ENCODE measurements at regions not wholly inside any gene's neighbourhood (a gene's known extent, or its start where the extent isn't known, plus 50 kb on each side); places are given as distances from the start of the nearest gene placed in this dataset.

- no peaks in the 10 kb centered on the region; the same call in 1 of the 2 replicates for H3K9me2 ChIP-seq (ENCODE audit: insufficient read depth)
- Mint-ChIP-seq H3K9me3 (no peaks in the 10 kb centered on the region; the same call in 2 of the 3 replicates), H3K4me1 (no peaks in the 10 kb centered on the region), H3K27me3 (ENCODE audit: insufficient read depth, low read depth, poor library complexity) (no peaks in the 10 kb centered on the region), H3K27ac (no peak overlapping the region), H3K4me3 (no peak overlapping the region), H3K36me3 (ENCODE audit: low read depth) (no peaks in the 10 kb centered on the region; the same call in 2 of the 3 replicates)
- no peak overlapping the region for H2AFZ ChIP-seq
- no peak overlapping the region for H3K4me3 ChIP-seq
- no peaks in the 10 kb centered on the region for H3K4me1 ChIP-seq (ENCODE audit: insufficient read depth)
- H3K36me3 ChIP-seq (ENCODE audit: insufficient read depth): no peaks in the 10 kb centered on the region
- H3K27ac ChIP-seq (ENCODE audit: low read depth): no peak overlapping the region
- no peak overlapping the region for H3K4me2 ChIP-seq
- H3F3A ChIP-seq (replicated peaks; ENCODE audit: low read depth): no peaks in the 10 kb centered on the region
- no peak for ATAC-seq
- no peaks in the 10 kb centered on the region for H3K27me3 ChIP-seq (ENCODE audit: insufficient read depth)
- TF ChIP-seq EZH2phosphoT487 (IDR thresholded peaks at IDR 0.05; ENCODE audit: unreplicated experiment) (no peak), ZNF331 (CRISPR knock-in tag; IDR thresholded peaks at IDR 0.05; ENCODE audit: low read depth) (no peak), CREB1 (CRISPR knock-in tag; IDR thresholded peaks at IDR 0.05; ENCODE audit: low read depth) (no peak), REST (IDR thresholded peaks at IDR 0.05; ENCODE audit: unreplicated experiment) (no peak)
- H4K20me1 ChIP-seq (replicated peaks; ENCODE audit: insufficient read depth): no peaks in the 10 kb centered on the region
- H3K79me2 ChIP-seq (replicated peaks; ENCODE audit: insufficient read depth): no peaks in the 10 kb centered on the region
- no peak for DNase-seq (ENCODE audit: low spot score)
Observed at GRCh38 chr11:109857637-109858036, 235.6 kb upstream of the ZC3H12C start.

DNA sequence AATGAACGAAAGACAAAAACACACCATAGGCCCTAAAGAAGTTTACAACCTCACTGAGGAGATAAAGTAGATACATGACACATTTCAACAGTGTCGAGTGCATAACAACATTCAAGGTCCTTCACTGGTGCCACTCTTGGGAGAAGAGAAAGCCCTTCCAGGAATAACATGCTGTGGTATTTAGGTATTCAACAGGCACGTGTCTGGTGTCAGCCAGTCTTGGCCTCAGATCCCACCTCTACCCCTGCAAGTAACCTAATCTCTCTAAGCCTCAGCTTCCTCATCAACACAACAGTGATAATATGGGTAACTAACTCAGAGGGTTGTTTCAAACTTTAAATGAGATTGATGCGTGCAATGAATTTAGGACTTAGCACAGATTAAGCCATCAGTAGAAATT lies 235.0 kb upstream of the ZC3H12C start:
- Histone ChIP-seq H3K4me3 (no peak overlapping the region), H3K27me3 (ENCODE audit: insufficient read depth) (no peaks in the 10 kb centered on the region), H3K4me1 (ENCODE audit: insufficient read depth) (no peaks in the 10 kb centered on the region), H2AFZ (no peak overlapping the region), H3F3A (replicated peaks; ENCODE audit: low read depth) (no peaks in the 10 kb centered on the region), H3K27ac (ENCODE audit: low read depth) (no peak overlapping the region), H3K9me2 (ENCODE audit: insufficient read depth) (no peaks in the 10 kb centered on the region; the same call in 1 of the 2 replicates), H3K79me2 (replicated peaks; ENCODE audit: insufficient read depth) (no peaks in the 10 kb centered on the region), H4K20me1 (replicated peaks; ENCODE audit: insufficient read depth) (no peaks in the 10 kb centered on the region), H3K36me3 (ENCODE audit: insufficient read depth) (no peaks in the 10 kb centered on the region), H3K4me2 (no peak overlapping the region)
- no peaks in the 10 kb centered on the region for H3K4me1 Mint-ChIP-seq
- H3K4me3 Mint-ChIP-seq: no peak overlapping the region
- ATAC-seq: no peak
- TF ChIP-seq, protein P1, sequence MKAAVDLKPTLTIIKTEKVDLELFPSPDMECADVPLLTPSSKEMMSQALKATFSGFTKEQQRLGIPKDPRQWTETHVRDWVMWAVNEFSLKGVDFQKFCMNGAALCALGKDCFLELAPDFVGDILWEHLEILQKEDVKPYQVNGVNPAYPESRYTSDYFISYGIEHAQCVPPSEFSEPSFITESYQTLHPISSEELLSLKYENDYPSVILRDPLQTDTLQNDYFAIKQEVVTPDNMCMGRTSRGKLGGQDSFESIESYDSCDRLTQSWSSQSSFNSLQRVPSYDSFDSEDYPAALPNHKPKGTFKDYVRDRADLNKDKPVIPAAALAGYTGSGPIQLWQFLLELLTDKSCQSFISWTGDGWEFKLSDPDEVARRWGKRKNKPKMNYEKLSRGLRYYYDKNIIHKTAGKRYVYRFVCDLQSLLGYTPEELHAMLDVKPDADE (IDR thresholded peaks at IDR 0.05): no peak
- TF ChIP-seq CREB1 (CRISPR knock-in tag; IDR thresholded peaks at IDR 0.05; ENCODE audit: low read depth) (no peak), EZH2phosphoT487 (IDR thresholded peaks at IDR 0.05; ENCODE audit: unreplicated experiment) (no peak), REST (IDR thresholded peaks at IDR 0.05; ENCODE audit: unreplicated experiment) (no peak), ZNF114 (CRISPR knock-in tag; IDR thresholded peaks at IDR 0.05) (no peak)
- TF ChIP-seq, protein P2, sequence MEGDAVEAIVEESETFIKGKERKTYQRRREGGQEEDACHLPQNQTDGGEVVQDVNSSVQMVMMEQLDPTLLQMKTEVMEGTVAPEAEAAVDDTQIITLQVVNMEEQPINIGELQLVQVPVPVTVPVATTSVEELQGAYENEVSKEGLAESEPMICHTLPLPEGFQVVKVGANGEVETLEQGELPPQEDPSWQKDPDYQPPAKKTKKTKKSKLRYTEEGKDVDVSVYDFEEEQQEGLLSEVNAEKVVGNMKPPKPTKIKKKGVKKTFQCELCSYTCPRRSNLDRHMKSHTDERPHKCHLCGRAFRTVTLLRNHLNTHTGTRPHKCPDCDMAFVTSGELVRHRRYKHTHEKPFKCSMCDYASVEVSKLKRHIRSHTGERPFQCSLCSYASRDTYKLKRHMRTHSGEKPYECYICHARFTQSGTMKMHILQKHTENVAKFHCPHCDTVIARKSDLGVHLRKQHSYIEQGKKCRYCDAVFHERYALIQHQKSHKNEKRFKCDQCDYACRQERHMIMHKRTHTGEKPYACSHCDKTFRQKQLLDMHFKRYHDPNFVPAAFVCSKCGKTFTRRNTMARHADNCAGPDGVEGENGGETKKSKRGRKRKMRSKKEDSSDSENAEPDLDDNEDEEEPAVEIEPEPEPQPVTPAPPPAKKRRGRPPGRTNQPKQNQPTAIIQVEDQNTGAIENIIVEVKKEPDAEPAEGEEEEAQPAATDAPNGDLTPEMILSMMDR (conservative IDR thresholded peaks at IDR 0.05; ENCODE audit: low read depth in 2 of 2): no peak
- no peaks in the 10 kb centered on the region; the same call in 2 of the 3 replicates for H3K9me3 Mint-ChIP-seq
- H3K27me3 Mint-ChIP-seq (ENCODE audit: insufficient read depth, low read depth, poor library complexity): no peaks in the 10 kb centered on the region
- H3K27ac Mint-ChIP-seq: no peak overlapping the region
- H3K36me3 Mint-ChIP-seq (ENCODE audit: low read depth): no peaks in the 10 kb centered on the region; the same call in 2 of the 3 replicates
- no peak for DNase-seq (ENCODE audit: low spot score)
